ENCODE measurements at regions not wholly inside any gene's neighbourhood (a gene's known extent, or its start where the extent isn't known, plus 50 kb on each side); places are given as distances from the start of the nearest gene placed in this dataset.

DNA sequence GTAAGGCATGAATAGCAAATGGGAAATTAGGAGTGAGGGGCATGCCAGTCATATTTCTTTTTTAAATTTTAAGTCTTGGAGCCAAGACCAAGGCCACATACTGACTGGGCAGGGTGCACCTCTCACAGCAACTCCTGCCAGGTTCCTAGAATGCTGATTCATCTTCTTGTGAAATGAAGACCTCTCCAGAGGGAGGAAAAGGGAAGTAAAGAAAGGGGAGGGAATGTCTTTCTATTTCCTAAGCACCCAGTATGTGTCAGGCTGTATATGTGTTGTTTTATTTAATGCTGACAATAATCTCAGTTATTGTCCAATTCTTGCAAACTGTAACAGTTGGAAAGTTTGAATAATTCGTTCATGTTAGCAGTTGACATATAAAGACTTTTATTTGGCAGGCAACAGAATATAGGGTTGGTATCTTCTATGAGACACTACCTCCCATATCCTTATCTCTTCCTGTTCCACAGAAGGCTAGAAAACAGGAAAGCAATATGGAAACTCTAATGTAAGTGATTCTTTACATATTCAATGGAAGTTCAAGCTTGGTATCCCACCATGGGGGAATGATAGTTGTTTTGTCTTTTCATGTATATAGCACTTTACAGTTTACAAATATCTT lies 259.1 kb upstream of the USP24 start:
- Histone ChIP-seq H4K5ac (ENCODE audit: insufficient read length, low read depth, low read length) (no peak overlapping the region), H3K23me2 (ENCODE audit: low read depth, low read length) (no peaks in the 10 kb centered on the region), H2BK15ac (ENCODE audit: low read length) (no peak overlapping the region), H2BK5ac (ENCODE audit: low read depth, low read length) (no peak overlapping the region), H3K14ac (ENCODE audit: insufficient read length) (no peak overlapping the region), H3K79me1 (ENCODE audit: low read depth, low read length) (no peaks in the 10 kb centered on the region), H3K27ac (ENCODE audit: low read depth, low read length) (no peak overlapping the region), H3K27me3 (replicated peaks in 1 of 4; ENCODE audit: control insufficient read depth in 3 of 4, extremely low read depth in 1 of 4, insufficient read depth in 3 of 4, low read length in 3 of 4) (no peaks in the 10 kb centered on the region), H3K18ac (ENCODE audit: extremely low read depth, low read length) (no peak overlapping the region), H3K4ac (replicated peaks; ENCODE audit: insufficient read length, low read depth, low read length) (no peak overlapping the region), H3K4me3 (ENCODE audit: extremely low read depth in 1 of 4, insufficient read depth in 2 of 4, low read depth in 3 of 4, low read length in 4 of 4) (no peak overlapping the region), H3K23ac (ENCODE audit: insufficient read length) (no peak overlapping the region), H2BK12ac (ENCODE audit: low read depth, low read length) (no peak overlapping the region), H2BK120ac (replicated peaks; ENCODE audit: low read depth, low read length) (no peak overlapping the region), H4K20me1 (replicated peaks in 1 of 2; ENCODE audit: control insufficient read depth in 1 of 2, insufficient read depth in 2 of 2, low read length in 2 of 2) (no peaks in the 10 kb centered on the region), H3K9me3 (ENCODE audit: insufficient read depth in 2 of 2, low read depth in 1 of 2, low read length in 1 of 2) (no peaks in the 10 kb centered on the region), H3K79me2 (ENCODE audit: control insufficient read depth in 1 of 2, insufficient read depth in 2 of 2, low read length in 2 of 2) (no peaks in the 10 kb centered on the region), H3K9ac (replicated peaks in 1 of 4; ENCODE audit: extremely low read depth in 1 of 4, low read depth in 3 of 4, low read length in 3 of 4) (no peak overlapping the region), H3K36me3 (ENCODE audit: control insufficient read depth in 2 of 4, insufficient read depth in 4 of 4, low read length in 3 of 4) (no peaks in the 10 kb centered on the region), H2AK5ac (ENCODE audit: low read depth, low read length) (no peak overlapping the region), H3K56ac (replicated peaks; ENCODE audit: insufficient read length, low read depth, low read length) (no peak overlapping the region), H3K4me2 (ENCODE audit: insufficient read depth in 1 of 2, low read depth in 2 of 2, low read length in 2 of 2) (no peak overlapping the region), H4K8ac (ENCODE audit: extremely low read depth, insufficient read depth, low read length) (no peak overlapping the region), H2AFZ (ENCODE audit: low read length) (no peak overlapping the region), H3K4me1 (replicated peaks in 1 of 4; ENCODE audit: control insufficient read depth in 3 of 4, insufficient read depth in 4 of 4, low read length in 3 of 4) (no peaks in the 10 kb centered on the region), H2BK20ac (ENCODE audit: low read length) (no peak overlapping the region), H4K91ac (replicated peaks; ENCODE audit: insufficient read length, low read length) (no peak overlapping the region)
- FAIRE-seq (no peak), DNase-seq (ENCODE audit: low read depth in 1 of 2, low spot score in 2 of 2) (no peak)
- TF ChIP-seq, protein P1, sequence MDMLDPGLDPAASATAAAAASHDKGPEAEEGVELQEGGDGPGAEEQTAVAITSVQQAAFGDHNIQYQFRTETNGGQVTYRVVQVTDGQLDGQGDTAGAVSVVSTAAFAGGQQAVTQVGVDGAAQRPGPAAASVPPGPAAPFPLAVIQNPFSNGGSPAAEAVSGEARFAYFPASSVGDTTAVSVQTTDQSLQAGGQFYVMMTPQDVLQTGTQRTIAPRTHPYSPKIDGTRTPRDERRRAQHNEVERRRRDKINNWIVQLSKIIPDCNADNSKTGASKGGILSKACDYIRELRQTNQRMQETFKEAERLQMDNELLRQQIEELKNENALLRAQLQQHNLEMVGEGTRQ (IDR thresholded peaks at IDR 0.05; ENCODE audit: low read length) = no peak
- CTCF ChIA-PET (ENCODE audit: partially characterized antibody) = interaction anchor here (1.0 to 1.4 kb wide), 4 partner anchors 9 to 98 kb away, joined by 3 to 5 read pairs (median 4); no protein-coding TSS in a partner anchor
- WGBS, 2 experiments (ENCODE audit: extremely low coverage in 1 of 2, insufficient coverage in 1 of 2, insufficient read length in 1 of 2, insufficient replicate concordance in 2 of 2, low coverage in 1 of 2, low lambda C conversion rate in 2 of 2, missing lambda C conversion rate in 1 of 2) = 83% methylated on average over 1 of the region's 1 CpG; no CpG with 5 or more reads in 1 of the 2 experiments
- POLR2A ChIA-PET (ENCODE audit: partially characterized antibody) = no interaction called here
